DMS 273 (cell line): ENCODE measurements at regions not wholly inside any gene's neighbourhood (a gene's known extent, or its start where the extent isn't known, plus 50 kb on each side); places are given as distances from the start of the nearest gene placed in this dataset.
"Not testable (repeated sequence)": the region's sequence is repeated elsewhere in the genome, so short reads cannot be mapped to it uniquely, and the experiment has no call there.

Source experiments
- DNase-seq: peaks from one replicate; lab custom pipeline; 2025; ENCODE audit not compliant: unreplicated experiment; lab: John Stamatoyannopoulos, UW

DNA sequence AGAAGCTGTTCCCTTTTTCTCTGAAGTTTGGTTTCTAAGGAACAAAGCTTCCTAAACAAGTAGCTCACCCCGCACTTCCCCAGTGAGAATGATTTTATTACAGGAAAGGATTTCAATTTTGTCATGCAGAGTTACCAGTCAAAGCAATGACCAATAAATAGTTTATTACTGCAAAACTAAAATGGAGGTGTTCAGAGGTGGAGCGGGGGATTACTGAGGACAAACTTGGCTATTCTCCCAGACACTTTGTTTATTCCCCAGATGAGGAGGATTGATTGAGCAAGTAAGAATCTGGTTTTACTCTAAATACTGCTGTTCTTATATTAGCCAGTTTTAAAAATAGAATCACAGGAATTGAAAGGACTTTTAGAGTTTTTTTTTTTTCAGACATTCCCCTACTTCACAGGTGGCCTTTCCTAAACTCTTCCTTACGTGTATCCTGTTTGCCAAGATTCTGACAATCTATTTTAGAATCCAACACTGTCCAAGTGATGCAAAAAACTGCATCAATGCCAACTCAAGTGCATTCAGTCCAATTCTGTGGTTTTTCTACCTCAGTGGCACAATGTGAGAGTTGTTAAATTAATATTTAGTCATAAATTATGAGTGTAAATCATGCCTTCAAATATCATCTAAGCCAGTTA lies 136.1 kb downstream of the TNFSF18 start:
- DNase-seq, result no peak

DNA sequence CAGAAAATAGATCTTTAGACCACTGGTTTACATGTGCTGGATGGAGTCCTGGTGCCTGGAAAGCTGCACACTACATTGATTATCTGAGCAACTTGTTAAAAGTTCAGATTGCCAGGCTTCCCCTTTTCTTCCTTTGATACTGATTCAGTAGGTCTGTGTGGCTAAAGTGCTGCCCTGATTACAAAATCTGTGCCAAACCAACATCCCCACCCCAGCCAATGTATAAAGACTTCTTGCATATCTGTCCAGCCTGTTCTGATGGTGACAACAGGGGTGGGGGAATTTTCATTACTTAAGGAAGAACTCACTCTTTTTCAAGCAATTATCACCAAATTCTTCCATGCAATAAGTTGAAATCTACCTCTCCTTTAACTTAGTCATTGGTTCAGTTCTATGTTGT lies 135.5 kb downstream of the TNFSF18 start:
- no peak for DNase-seq

- DNase-seq, result no peak
These were observed 134.6 kb downstream of the TNFSF18 start for GRCh38 chr1:172916116-172916515.

GRCh38 chr1:172917972-172918371 lies 132.8 kb downstream of the TNFSF18 start:
- DNase-seq, result no peak

DNA sequence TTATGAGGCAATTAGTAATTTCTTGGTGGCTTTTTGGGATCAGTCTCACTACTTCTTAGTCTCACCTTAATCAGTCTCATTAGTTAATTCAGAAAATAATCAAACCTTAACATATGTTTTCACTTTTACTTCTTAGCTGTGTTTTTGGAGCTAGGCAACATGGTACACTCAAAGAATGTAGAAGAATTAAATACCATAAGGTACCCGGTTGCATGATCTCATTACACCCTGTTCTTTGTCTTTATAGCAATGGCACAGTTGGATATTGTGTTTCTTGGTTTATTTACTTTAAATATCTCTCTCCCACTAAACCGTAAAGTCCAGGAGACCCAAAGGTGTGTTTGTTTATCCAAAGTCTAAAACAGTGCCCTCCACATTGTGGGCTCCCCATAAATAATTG lies 132.3 kb downstream of the TNFSF18 start:
- no peak for DNase-seq

DNA sequence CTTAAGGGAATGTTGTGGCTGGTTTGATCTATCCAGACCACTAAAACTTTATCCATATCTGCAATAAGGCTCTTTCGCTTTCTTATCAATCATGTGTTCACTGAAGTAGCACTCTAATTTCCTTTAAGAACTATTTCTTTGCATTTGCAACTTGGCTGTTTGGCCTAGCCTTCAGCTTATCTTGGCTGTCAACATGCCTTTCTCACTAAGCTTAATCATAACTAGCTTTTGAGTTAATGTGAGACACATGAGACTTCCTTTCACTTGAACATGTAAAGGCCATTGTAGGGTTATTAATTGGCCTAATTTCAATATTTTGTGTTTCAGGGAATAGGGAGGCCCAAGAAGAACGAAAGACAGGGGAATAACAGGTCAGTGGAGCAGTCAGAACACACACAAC lies 124.7 kb downstream of the TNFSF18 start:
- DNase-seq, result no peak

GRCh38 chr1:172928412-172928811 lies 122.3 kb downstream of the TNFSF18 start:
- DNase-seq, result peak; percentile 6

GRCh38 chr1:172929006-172929405 lies 121.7 kb downstream of the TNFSF18 start:
- no peak for DNase-seq

- no peak for DNase-seq
These were observed 120.6 kb downstream of the TNFSF18 start for GRCh38 chr1:172930142-172930541.

GRCh38 chr1:172931340-172931739 lies 119.4 kb downstream of the TNFSF18 start:
- DNase-seq, result no peak

DNA sequence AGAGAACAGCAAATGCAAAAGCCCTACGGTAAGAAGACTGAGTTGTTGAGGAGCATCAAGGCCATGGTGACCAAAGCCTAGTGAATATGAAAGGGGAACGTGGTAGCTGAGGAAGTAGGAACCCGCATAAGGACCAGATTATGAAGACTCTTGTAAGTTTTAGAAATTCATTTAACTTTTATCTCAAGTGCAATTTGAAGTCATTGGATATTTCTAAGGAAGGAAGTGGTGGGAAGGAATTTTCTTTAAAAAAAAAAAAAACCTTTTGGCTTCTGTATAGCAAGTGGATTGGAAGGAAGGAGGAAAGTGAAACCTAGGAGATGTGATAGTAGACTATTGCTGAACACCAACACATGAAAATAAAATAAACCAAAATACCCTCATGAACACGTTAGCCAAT lies 119.0 kb downstream of the TNFSF18 start:
- DNase-seq, result no peak

DNA sequence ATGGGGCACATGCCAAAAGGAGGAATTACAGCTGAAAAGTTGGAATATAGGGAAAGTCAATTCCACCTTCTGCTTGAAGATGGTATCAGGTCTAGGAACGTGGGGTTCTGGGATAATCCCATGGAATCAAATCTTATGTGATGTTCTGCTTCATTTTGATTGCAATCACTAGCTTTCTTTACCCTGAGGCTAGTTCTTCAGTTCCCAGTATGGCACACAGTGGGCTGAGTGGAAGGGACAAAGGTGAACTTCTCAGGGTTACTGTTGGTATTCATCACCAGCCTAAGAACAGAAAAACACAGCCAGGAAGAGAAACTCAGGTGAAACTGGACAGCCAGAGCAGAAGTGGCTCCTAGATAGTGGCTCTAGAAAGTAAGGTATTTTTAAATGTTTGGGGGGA lies 117.8 kb downstream of the TNFSF18 start:
- DNase-seq, result no peak

GRCh38 chr1:172934417-172934762 lies 116.4 kb downstream of the TNFSF18 start:
- no peak for DNase-seq

DNA sequence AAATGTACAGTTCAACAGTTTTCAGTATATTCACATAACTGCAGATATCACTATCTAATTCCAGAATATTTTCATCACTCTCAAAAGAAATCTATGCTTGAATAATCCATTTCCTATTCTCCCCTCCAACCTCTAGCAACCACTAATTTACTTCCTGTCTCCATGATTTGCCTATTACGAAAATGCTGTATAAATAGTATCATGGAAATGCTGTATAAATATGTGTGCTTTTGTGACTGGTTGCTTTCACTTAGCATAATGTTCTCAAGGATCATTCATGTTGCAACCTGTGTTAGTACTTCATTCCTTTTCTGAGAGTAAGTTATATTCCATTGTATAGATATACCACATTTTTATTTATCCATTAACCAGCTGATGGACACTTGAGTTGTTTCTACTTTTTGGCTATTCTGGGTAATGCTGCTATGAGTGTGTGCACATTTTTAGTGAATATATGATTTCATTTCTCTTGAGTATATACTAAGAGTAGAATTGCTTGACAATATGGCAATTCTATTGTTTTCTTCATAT lies 115.6 kb downstream of the TNFSF18 start:
- DNase-seq, result no peak

GRCh38 chr1:172936088-172936645 lies 114.6 kb downstream of the TNFSF18 start:
- no peak for DNase-seq

DNA sequence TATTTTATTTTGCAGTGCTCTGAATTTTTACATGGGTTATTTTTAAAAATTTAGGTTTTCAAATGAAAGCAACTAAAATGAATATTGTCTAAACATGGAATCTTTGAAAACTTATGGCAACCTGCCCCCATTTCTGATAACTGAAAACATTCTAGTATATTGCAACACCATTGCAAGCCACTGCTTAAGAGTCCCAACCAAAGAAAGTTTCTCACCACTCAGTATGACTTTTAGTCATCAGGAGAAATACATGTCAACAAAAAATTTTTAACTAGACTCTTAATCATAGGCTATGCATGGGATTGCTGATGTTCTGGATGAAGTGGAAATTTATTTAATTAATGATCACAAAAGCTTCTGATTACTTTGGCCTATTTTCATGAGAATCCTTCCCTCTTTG lies 112.1 kb downstream of the TNFSF18 start:
- no peak for DNase-seq

- no peak for DNase-seq
These were observed 111.3 kb downstream of the TNFSF18 start for GRCh38 chr1:172939475-172939874.

- DNase-seq, result no peak
These were observed 110.4 kb downstream of the TNFSF18 start for GRCh38 chr1:172940174-172940855.

DNA sequence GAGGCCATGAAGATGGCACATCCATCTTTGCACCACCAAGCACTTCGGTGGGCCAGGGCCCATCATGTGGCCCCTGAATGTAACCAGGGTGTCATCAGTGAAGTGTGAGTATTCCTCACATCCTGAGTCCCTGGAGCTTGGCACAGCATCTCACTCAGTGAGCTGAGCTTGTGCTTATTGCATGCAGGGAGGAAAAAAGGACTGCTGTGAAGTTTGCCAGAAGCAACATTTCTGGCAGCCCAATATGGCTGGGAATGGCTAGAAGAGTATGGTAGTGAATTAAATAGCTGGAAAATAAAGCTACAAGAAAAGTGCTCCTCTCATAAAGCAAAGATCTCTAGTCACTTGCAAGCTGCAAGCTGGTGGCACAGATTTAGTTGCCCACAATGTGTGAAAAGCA lies 109.3 kb downstream of the TNFSF18 start:
- DNase-seq, result no peak

- DNase-seq, result no peak
These were observed 108.8 kb downstream of the TNFSF18 start for GRCh38 chr1:172941945-172942344.

DNA sequence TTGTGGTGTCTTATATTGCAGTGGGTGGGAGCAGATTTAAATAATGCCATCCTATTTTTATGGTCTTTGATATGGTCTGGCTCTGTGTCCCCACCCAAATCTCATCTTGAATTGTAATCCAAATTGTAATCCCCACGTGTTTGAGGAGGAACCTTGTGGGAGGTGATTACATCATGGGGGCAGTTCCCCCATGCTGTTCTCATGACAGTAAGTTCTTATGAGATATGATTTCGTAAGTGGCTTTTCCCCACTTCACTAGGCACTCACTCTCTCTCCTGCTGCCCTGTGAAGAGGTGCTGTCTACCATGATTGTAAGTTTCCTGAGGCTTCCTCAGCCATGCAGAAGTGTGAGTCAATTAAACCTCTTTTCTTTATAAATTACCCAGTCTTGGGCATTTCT lies 107.6 kb downstream of the TNFSF18 start:
- DNase-seq, result not testable (repeated sequence)

- DNase-seq, result no peak
These were observed 105.8 kb downstream of the TNFSF18 start for GRCh38 chr1:172944931-172945330.
